GM23338 (cell line): ENCODE measurements at regions not wholly inside any gene's neighbourhood (a gene's known extent, or its start where the extent isn't known, plus 50 kb on each side); places are given as distances from the start of the nearest gene placed in this dataset.

Experiments
- ATAC-seq: fragments of 200-7000 bp; cut with Tn5 transposase; 3 replicates; pipeline ENCODE4 v1.9.1; 2020
- DNase-seq: peaks from one replicate; pipeline ENCODE4 v3.0.0-alpha.2; 2015; ENCODE audit warnings: low spot score
- H2AFZ ChIP-seq: fragments of 200-600 bp; sonication (generic); 2 replicates; pipeline ENCODE4 v1.8.0; 2016; ENCODE audit warnings: antibody characterized with exemption, mild to moderate bottlenecking, moderate library complexity
- H3F3A ChIP-seq: fragments of 200-600 bp; sonication (generic); replicated peaks from 2 replicates; pipeline ENCODE4 v1.8.0; 2017; ENCODE audit warnings: antibody characterized with exemption, mixed run types, low read depth
- H3K27ac ChIP-seq: fragments of 200-600 bp; sonication (generic); 2 replicates; pipeline ENCODE4 v1.6.1; 2016; ENCODE audit warnings: low read depth
- H3K27me3 ChIP-seq: fragments of 200-600 bp; sonication (generic); 2 replicates; pipeline ENCODE4 v1.8.0; 2016; ENCODE audit warnings: mild to moderate bottlenecking, mixed run types, moderate library complexity; ENCODE audit not compliant: insufficient read depth
- H3K36me3 ChIP-seq: fragments of 200-600 bp; sonication (generic); 2 replicates; pipeline ENCODE4 v1.8.0; 2016; ENCODE audit warnings: mild to moderate bottlenecking; ENCODE audit not compliant: insufficient read depth
- H3K4me1 ChIP-seq: fragments of 200-600 bp; sonication (generic); 2 replicates; pipeline ENCODE4 v1.8.0; 2016; ENCODE audit warnings: mild to moderate bottlenecking, moderate library complexity; ENCODE audit not compliant: insufficient read depth
- H3K4me2 ChIP-seq: fragments of 200-600 bp; sonication (generic); 2 replicates; pipeline ENCODE4 v1.7.1; 2017; ENCODE audit warnings: mixed run types
- H3K4me3 ChIP-seq: fragments of 200-600 bp; sonication (generic); 2 replicates; pipeline ENCODE4 v1.6.1; 2016; ENCODE audit warnings: mixed run types
- H3K79me2 ChIP-seq: fragments of 200-600 bp; sonication (generic); replicated peaks from 2 replicates; pipeline ENCODE4 v1.8.0; 2017; ENCODE audit warnings: mild to moderate bottlenecking; ENCODE audit not compliant: insufficient read depth
- H3K9me2 ChIP-seq: fragments of 200-600 bp; sonication (generic); 2 replicates; pipeline ENCODE4 v1.8.0; 2017; ENCODE audit not compliant: insufficient read depth
- H4K20me1 ChIP-seq: fragments of 200-600 bp; sonication (generic); replicated peaks from 2 replicates; pipeline ENCODE4 v1.8.0; 2017; ENCODE audit warnings: mild to moderate bottlenecking; ENCODE audit not compliant: insufficient read depth
- H3K27ac Mint-ChIP-seq: 2 replicates; pipeline ENCODE4 v1.8.0; 2020; ENCODE audit warnings: inconsistent platforms, mild to moderate bottlenecking, moderate library complexity, mixed read lengths
- H3K27me3 Mint-ChIP-seq: 3 replicates; pipeline ENCODE4 v1.8.0; 2022; ENCODE audit warnings: low read depth, mild to moderate bottlenecking, moderate library complexity, mixed read lengths, inconsistent platforms; ENCODE audit not compliant: insufficient read depth, poor library complexity
- H3K36me3 Mint-ChIP-seq: 3 replicates; pipeline ENCODE4 v1.8.0; 2021; ENCODE audit warnings: low read depth, mild to moderate bottlenecking, inconsistent platforms, moderate library complexity, mixed read lengths
- H3K4me1 Mint-ChIP-seq: 3 replicates; pipeline ENCODE4 v1.8.0; 2020; ENCODE audit warnings: mild to moderate bottlenecking, inconsistent platforms, mixed read lengths
- H3K4me3 Mint-ChIP-seq: 3 replicates; pipeline ENCODE4 v1.8.0; 2021; ENCODE audit warnings: moderate library complexity, mild to moderate bottlenecking, inconsistent platforms, mixed read lengths
- H3K9me3 Mint-ChIP-seq: 3 replicates; pipeline ENCODE4 v1.8.0; 2020; ENCODE audit warnings: moderate library complexity, mild to moderate bottlenecking, inconsistent platforms, mixed read lengths
- CREB1 ChIP-seq: fragments of 250-450 bp; sonication (Bioruptor Pico); IDR thresholded peaks from 2 replicates; pipeline ENCODE4 v1.5.0; 2020; ENCODE audit warnings: low read depth, mild to moderate bottlenecking, moderate library complexity
- CTCF ChIP-seq, 2 experiments: fragments of 200-600 bp in 1 of 2; sonication (generic) in 1 of 2; conservative IDR thresholded peaks; 2 replicates each; pipeline versions ENCODE4 v1.5.1 to v1.6.1; 2016 to 2017; ENCODE audit warnings: antibody characterized with exemption in 2 of 2, low read depth in 2 of 2, mild to moderate bottlenecking in 2 of 2, moderate library complexity in 1 of 2
- ETS1 ChIP-seq: IDR thresholded peaks from 2 replicates; pipeline ENCODE4 v1.6.1; 2016; ENCODE audit warnings: antibody characterized with exemption
- EZH2 ChIP-seq: fragments of 200-600 bp; sonication (generic); IDR thresholded peaks from one replicate; pipeline ENCODE4 v1.8.0; 2017; ENCODE audit warnings: antibody characterized with exemption, mild to moderate bottlenecking, low read depth; ENCODE audit not compliant: unreplicated experiment
- EZH2phosphoT487 ChIP-seq: fragments of 200-600 bp; sonication (generic); IDR thresholded peaks from one replicate; pipeline ENCODE4 v1.8.1; 2018; ENCODE audit warnings: antibody characterized with exemption; ENCODE audit not compliant: unreplicated experiment
- JUNB ChIP-seq: IDR thresholded peaks from one replicate; pipeline ENCODE4 v1.6.1; 2016; ENCODE audit warnings: antibody characterized with exemption; ENCODE audit not compliant: unreplicated experiment
- NANOG ChIP-seq: IDR thresholded peaks from 2 replicates; pipeline ENCODE4 v1.6.1; 2016; ENCODE audit warnings: antibody characterized with exemption, borderline replicate concordance
- POLR2AphosphoS5 ChIP-seq: IDR thresholded peaks from 2 replicates; pipeline ENCODE4 v1.6.1; 2016; ENCODE audit warnings: antibody characterized with exemption, low read depth
- REST ChIP-seq: IDR thresholded peaks from one replicate; pipeline ENCODE4 v1.6.1; 2018; ENCODE audit warnings: antibody characterized with exemption; ENCODE audit not compliant: unreplicated experiment
- STAT1 ChIP-seq: IDR thresholded peaks from one replicate; pipeline ENCODE4 v1.6.1; 2016; ENCODE audit warnings: antibody characterized with exemption; ENCODE audit not compliant: unreplicated experiment
- ZNF114 ChIP-seq: fragments of 250-450 bp; sonication (Bioruptor Pico); IDR thresholded peaks from 2 replicates; pipeline ENCODE4 v1.5.0; 2020; ENCODE audit warnings: mild to moderate bottlenecking, moderate library complexity
- ZNF331 ChIP-seq: fragments of 250-450 bp; sonication (Bioruptor Pico); IDR thresholded peaks from 2 replicates; pipeline ENCODE4 v1.5.0; 2020; ENCODE audit warnings: low read depth, mild to moderate bottlenecking, moderate library complexity
- ZNF462 ChIP-seq: fragments of 250-450 bp; sonication (Bioruptor Pico); IDR thresholded peaks from 2 replicates; pipeline ENCODE4 v1.5.0; 2020; ENCODE audit warnings: mild to moderate bottlenecking, moderate library complexity

GRCh38 chr14:62364161-62364560 lies 601.9 kb downstream of the SNAPC1 start:
- Histone ChIP-seq H3K9me2 (0 out of 2 replicates have a peak, but pooled peaks cover 7% of the 10 kb centered on the region), H3K36me3 (no peaks in the 10 kb centered on the region), H3F3A (no peaks in the 10 kb centered on the region), H4K20me1 (no peaks in the 10 kb centered on the region), H3K27ac (no peak overlapping the region), H3K27me3 (no peaks in the 10 kb centered on the region), H3K79me2 (no peaks in the 10 kb centered on the region), H2AFZ (no peak overlapping the region), H3K4me1 (no peaks in the 10 kb centered on the region), H3K4me3 (no peak overlapping the region), H3K4me2 (no peak overlapping the region)
- Mint-ChIP-seq H3K27me3 (no peaks in the 10 kb centered on the region), H3K36me3 (no peaks in the 10 kb centered on the region), H3K9me3 (no peaks in the 10 kb centered on the region; the same call in 2 of the 3 replicates), H3K4me3 (no peak overlapping the region), H3K27ac (no peak overlapping the region), H3K4me1 (peaks cover 3% of the 10 kb centered on the region; the same call in 1 of the 3 replicates)
- DNase-seq (no peak), ATAC-seq (no peak)
- TF ChIP-seq ZNF331 (CRISPR knock-in tag) (no peak), CTCF (conservative IDR thresholded peaks at IDR 0.05; ENCODE audit: low read depth in 2 of 2) (no peak), EZH2phosphoT487 (no peak), POLR2AphosphoS5 (no peak), JUNB (no peak), ZNF114 (no peak), EZH2 (no peak), NANOG (no peak), ETS1 (no peak), STAT1 (no peak), ZNF462 (CRISPR knock-in tag) (no peak), CREB1 (CRISPR knock-in tag) (no peak), REST (no peak)
